NCI-H82 treated with DMSO at 0.1 percent for 48 hours (cell line): ENCODE measurements at regions not wholly inside any gene's neighbourhood (a gene's known extent, or its start where the extent isn't known, plus 50 kb on each side); places are given as distances from the start of the nearest gene placed in this dataset.
"Not testable (repeated sequence)": the region's sequence is repeated elsewhere in the genome, so short reads cannot be mapped to it uniquely, and the experiment has no call there.

ENCODE experiments used
- DNase-seq: peaks from one replicate; lab custom pipeline; 2025; ENCODE audit not compliant: unreplicated experiment; lab: John Stamatoyannopoulos, UW

- DNase-seq: no peak
Measured at GRCh38 chr3:181917027-181917426, 205.3 kb downstream of the SOX2 start.

GRCh38 chr3:181919375-181919774 is 207.7 kb downstream of the SOX2 start:
- DNase-seq: no peak

- DNase-seq: no peak
Measured at GRCh38 chr3:181920409-181920808, 208.7 kb downstream of the SOX2 start.

- no peak for DNase-seq
Measured at GRCh38 chr3:181921220-181921619, 209.5 kb downstream of the SOX2 start.

- not testable (repeated sequence) for DNase-seq
Measured at GRCh38 chr3:181925841-181926240, 214.1 kb downstream of the SOX2 start.

- no peak for DNase-seq
Measured at GRCh38 chr3:181929501-181929900, 217.8 kb downstream of the SOX2 start.

- no peak for DNase-seq
Measured at GRCh38 chr3:181930105-181930504, 218.4 kb downstream of the SOX2 start.

GRCh38 chr3:181932039-181932438 is 220.3 kb downstream of the SOX2 start:
- no peak for DNase-seq

GRCh38 chr3:181933052-181933618 is 221.4 kb downstream of the SOX2 start:
- DNase-seq: no peak

GRCh38 chr3:181935915-181936314 is 224.2 kb downstream of the SOX2 start:
- no peak for DNase-seq

- DNase-seq: no peak
Measured at GRCh38 chr3:181936774-181937173, 225.0 kb downstream of the SOX2 start.

GRCh38 chr3:181938580-181938979 is 226.9 kb downstream of the SOX2 start:
- DNase-seq: not testable (repeated sequence)

- no peak for DNase-seq
Measured at GRCh38 chr3:181940703-181941102, 229.0 kb downstream of the SOX2 start.

GRCh38 chr3:181941250-181941649 is 229.5 kb downstream of the SOX2 start:
- no peak for DNase-seq

- no peak for DNase-seq
Measured at GRCh38 chr3:181943285-181943684, 231.6 kb downstream of the SOX2 start.

GRCh38 chr3:181947606-181948005 is 235.9 kb downstream of the SOX2 start:
- no peak for DNase-seq

GRCh38 chr3:181948286-181948685 is 236.6 kb downstream of the SOX2 start:
- no peak for DNase-seq

GRCh38 chr3:181952221-181952620 is 240.5 kb downstream of the SOX2 start:
- no peak for DNase-seq

- DNase-seq: no peak
Measured at GRCh38 chr3:181952929-181953328, 241.2 kb downstream of the SOX2 start.

- no peak for DNase-seq
Measured at GRCh38 chr3:181955566-181955965, 243.8 kb downstream of the SOX2 start.

GRCh38 chr3:181956122-181956521 is 244.4 kb downstream of the SOX2 start:
- DNase-seq: no peak

- DNase-seq: no peak
Measured at GRCh38 chr3:181966393-181966792, 254.7 kb downstream of the SOX2 start.

GRCh38 chr3:181969925-181970324 is 258.2 kb downstream of the SOX2 start:
- DNase-seq: no peak

GRCh38 chr3:181971424-181971823 is 259.7 kb downstream of the SOX2 start:
- no peak for DNase-seq
